GM10266 (cell line): ENCODE measurements at regions not wholly inside any gene's neighbourhood (a gene's known extent, or its start where the extent isn't known, plus 50 kb on each side); places are given as distances from the start of the nearest gene placed in this dataset.

Experiments used
- DNase-seq: peaks from one replicate; pipeline ENCODE4 v3.0.0; 2012; ENCODE audit errors: extremely low spot score
- TF ChIP-seq, protein P1 (sequence below): IDR thresholded peaks from 2 replicates; pipeline ENCODE4 v1.5.1; 2012; ENCODE audit warnings: mild to moderate bottlenecking, low read depth; ENCODE audit not compliant: control insufficient read depth, insufficient read depth; ENCODE audit errors: missing control alignments

DNA sequence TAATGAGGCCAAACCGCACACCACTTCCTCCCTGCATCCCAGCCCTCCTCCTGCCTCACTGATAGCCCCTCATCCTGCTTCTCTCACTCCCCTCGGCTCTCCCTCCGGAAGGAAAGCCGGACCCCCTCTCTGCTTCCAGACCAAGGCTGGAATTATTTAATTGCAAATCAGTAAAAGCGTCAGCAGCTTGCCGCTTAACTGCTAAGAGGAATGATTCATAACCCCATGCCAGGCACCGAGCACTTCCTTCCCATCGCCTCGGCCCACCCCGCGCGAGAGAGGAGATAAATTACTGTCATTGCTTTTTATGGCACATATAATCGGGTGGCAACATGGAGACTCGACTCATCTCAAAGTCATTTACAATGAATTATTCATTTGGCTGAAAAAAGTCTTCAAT lies 77.3 kb downstream of the UBIAD1 start:
- no peak for DNase-seq
- TF ChIP-seq, protein P1, sequence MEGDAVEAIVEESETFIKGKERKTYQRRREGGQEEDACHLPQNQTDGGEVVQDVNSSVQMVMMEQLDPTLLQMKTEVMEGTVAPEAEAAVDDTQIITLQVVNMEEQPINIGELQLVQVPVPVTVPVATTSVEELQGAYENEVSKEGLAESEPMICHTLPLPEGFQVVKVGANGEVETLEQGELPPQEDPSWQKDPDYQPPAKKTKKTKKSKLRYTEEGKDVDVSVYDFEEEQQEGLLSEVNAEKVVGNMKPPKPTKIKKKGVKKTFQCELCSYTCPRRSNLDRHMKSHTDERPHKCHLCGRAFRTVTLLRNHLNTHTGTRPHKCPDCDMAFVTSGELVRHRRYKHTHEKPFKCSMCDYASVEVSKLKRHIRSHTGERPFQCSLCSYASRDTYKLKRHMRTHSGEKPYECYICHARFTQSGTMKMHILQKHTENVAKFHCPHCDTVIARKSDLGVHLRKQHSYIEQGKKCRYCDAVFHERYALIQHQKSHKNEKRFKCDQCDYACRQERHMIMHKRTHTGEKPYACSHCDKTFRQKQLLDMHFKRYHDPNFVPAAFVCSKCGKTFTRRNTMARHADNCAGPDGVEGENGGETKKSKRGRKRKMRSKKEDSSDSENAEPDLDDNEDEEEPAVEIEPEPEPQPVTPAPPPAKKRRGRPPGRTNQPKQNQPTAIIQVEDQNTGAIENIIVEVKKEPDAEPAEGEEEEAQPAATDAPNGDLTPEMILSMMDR, result no peak

DNA sequence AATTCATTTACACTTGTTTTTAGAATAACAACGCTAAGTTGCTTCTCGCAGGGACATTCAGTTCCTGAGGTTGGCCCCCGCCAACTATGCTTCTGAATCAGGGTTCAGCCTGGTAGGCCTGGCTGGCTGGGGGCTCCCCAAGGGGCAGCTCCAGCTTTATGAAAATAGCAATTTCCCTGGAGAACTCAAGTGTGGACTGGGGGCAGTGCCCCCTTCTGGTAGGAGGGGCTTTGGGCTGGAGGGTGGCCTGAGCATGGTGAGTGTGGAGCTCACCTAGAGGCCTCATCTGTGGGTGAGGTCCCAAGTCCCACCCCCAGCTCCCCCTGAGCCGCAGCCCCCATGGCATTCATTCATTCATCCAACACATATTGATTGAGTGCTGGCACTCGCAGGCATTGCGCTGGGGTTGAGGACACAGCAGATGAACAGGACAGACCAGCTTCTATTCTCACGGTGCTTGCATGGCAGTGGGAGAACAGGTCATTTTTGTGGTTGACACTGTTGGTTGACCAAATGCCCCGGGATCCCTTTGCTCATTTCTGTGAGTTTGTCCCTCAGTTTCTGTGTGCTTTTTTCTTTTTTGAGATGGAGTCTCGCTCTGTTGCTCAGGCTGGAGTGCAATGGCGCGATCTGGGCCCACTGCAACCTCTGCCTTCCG lies 79.2 kb downstream of the UBIAD1 start:
- TF ChIP-seq, protein P1, result no peak
- DNase-seq, result no peak

GRCh38 chr1:11352816-11353799 lies 80.1 kb downstream of the UBIAD1 start:
- DNase-seq, result no peak
- TF ChIP-seq, protein P1, result no peak

DNA sequence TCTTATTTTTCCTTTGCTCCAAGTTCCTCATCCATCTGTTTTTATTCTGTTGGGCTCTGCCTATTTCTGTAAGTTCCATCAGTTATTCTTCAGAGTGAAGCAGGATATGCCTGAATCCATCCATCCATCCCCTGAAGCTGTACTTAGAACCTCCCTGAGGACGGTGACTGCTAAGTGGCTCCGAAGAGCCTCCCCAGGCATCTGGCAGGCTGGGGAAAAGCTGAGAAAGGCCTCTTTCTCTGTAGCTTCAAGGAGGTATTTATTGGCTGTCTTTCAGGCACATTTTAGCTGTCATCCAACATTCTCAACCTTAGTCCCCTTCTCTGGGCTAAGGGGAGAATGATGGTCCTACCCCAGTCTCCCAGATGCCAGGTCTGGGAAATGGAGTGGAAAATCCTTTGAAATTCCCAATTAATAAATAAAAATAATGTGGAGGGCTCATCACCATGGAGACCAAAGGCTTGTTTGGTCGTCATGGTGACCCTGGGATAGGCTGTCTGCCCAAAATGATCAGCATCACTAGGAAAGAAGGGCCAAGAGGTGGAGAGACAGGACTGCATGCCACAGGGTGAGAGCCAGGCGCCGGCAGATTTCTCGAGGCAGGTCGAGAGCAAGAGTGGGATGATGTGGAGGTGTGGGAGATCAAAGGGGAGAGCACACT lies 82.0 kb downstream of the UBIAD1 start:
- TF ChIP-seq, protein P1, result no peak
- no peak for DNase-seq

GRCh38 chr1:11355559-11356475 lies 82.8 kb downstream of the UBIAD1 start:
- TF ChIP-seq, protein P1, result no peak
- DNase-seq, result no peak

DNA sequence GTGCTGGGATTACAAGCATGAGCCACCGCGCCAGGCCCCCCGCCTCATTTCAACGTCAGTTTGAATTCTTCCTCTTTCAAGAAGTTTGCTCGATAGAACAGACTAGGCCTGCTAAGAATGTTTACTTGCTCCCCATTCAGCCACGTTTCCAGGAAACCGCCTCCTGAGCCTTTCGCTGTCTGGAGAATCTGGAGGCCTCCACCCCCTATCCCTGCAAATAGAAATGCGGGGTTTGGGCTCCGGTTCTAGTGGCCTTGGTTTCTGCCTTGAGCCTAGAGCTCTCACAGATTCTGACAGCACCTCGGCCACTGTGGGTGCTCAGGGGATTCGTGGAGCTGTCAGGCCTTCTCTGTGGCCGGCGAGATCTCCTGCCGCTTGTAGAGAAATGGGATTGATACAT lies 84.3 kb downstream of the UBIAD1 start:
- no peak for DNase-seq
- TF ChIP-seq, protein P1, result no peak
